K562 (cell line): ENCODE measurements at regions not wholly inside any gene's neighbourhood (a gene's known extent, or its start where the extent isn't known, plus 50 kb on each side); places are given as distances from the start of the nearest gene placed in this dataset.

ENCODE experiments used
- ATAC-seq: fragments of 200-7000 bp; cut with Tn5 transposase; 3 replicates; pipeline ENCODE4 v1.9.1; 2020; ENCODE audit warnings: moderate library complexity
- BruUV-seq: library from RNA; stranded (reverse); fragments of 400-500 nt; replicated peaks from 2 replicates; lab custom pipeline; 2021; lab: Mats Ljungman, UMichigan
- CTCF ChIA-PET: fragments of 300-600 bp; formaldehyde crosslinking; extraction: SDS; loops from one replicate; lab custom pipeline; 2021; ENCODE audit warnings: low intra/inter-chr PET ratio; lab: Yijun Ruan, JAX
- POLR2A ChIA-PET: fragments of 300-600, 350-650 bp; sonication (Branson Sonifier 250); formaldehyde crosslinking; extraction: SDS; loops from one replicate; lab custom pipeline; 2021; ENCODE audit warnings: antibody characterized with exemption, inconsistent platforms; lab: Yijun Ruan, JAX
- DNase-seq, 4 experiments: peaks; one replicate each; pipeline versions ENCODE4 v3.0.0 to v3.0.0-alpha.2; 2011 to 2018; ENCODE audit warnings: low spot score in 3 of 4, mixed read lengths in 3 of 4; ENCODE audit errors: extremely low read depth in 1 of 4
- FAIRE-seq: peaks from 2 replicates; lab custom pipeline; 2011; peaks lifted over from hg19 to GRCh38; lab: Jason Lieb, UNC
- H2AFZ ChIP-seq: 2 replicates; pipeline ENCODE4 v1.6.0; 2011; ENCODE audit warnings: low read depth, low read length, control low read depth, inconsistent platforms
- H3K27ac ChIP-seq: fragments of 200-600 bp; 3 replicates; pipeline ENCODE4 v1.8.0; 2011; ENCODE audit warnings: low read depth, mild to moderate bottlenecking, control low read depth, inconsistent platforms, low read length, moderate library complexity, mixed read lengths; ENCODE audit errors: extremely low read depth
- H3K27me3 ChIP-seq, 2 experiments: fragments of 300-600 bp in 1 of 2; 2 replicates in 1 of 2; 3 replicates in 1 of 2; pipeline versions ENCODE4 v1.6.0 to v1.8.0; 2011; ENCODE audit warnings: inconsistent platforms in 2 of 2, low read length in 2 of 2, mild to moderate bottlenecking in 1 of 2, mixed read lengths in 1 of 2, moderate library complexity in 1 of 2; ENCODE audit not compliant: control insufficient read depth in 2 of 2, insufficient read depth in 2 of 2
- H3K36me3 ChIP-seq: fragments of 300-600 bp; 3 replicates; pipeline ENCODE4 v1.8.0; 2011; ENCODE audit warnings: mild to moderate bottlenecking, low read length, inconsistent platforms; ENCODE audit not compliant: control insufficient read depth, insufficient read depth
- H3K4me1 ChIP-seq, 2 experiments: fragments of 200-600 bp in 1 of 2; replicated peaks in 1 of 2; 2 replicates in 1 of 2; 3 replicates in 1 of 2; pipeline versions ENCODE4 v1.5.1 to v1.8.0; 2011; ENCODE audit warnings: inconsistent platforms in 2 of 2, low read length in 2 of 2, mild to moderate bottlenecking in 1 of 2, mixed read lengths in 1 of 2, moderate library complexity in 1 of 2; ENCODE audit not compliant: control insufficient read depth in 2 of 2, insufficient read depth in 2 of 2
- H3K4me2 ChIP-seq: 2 replicates; pipeline ENCODE4 v1.6.1; 2011; ENCODE audit warnings: low read length, control low read depth, inconsistent platforms, mixed read lengths; ENCODE audit not compliant: insufficient read depth
- H3K4me3 ChIP-seq: fragments of 200-600 bp; sonication (generic), shearing (Covaris generic); 2 replicates; pipeline ENCODE4 v1.5.1; 2016; ENCODE audit warnings: control low read depth, inconsistent platforms
- H3K79me2 ChIP-seq: fragments of 200-600 bp; 3 replicates; pipeline ENCODE4 v1.8.0; 2011; ENCODE audit warnings: low read length, inconsistent platforms; ENCODE audit not compliant: control insufficient read depth, insufficient read depth
- H3K9ac ChIP-seq, 2 experiments: 2 replicates each; pipeline versions ENCODE4 v1.6.0 to v1.6.1; 2011; ENCODE audit warnings: low read depth in 2 of 2, low read length in 2 of 2, control low read depth in 1 of 2, inconsistent platforms in 1 of 2, mild to moderate bottlenecking in 1 of 2, mixed read lengths in 1 of 2; ENCODE audit not compliant: insufficient read depth in 1 of 2
- H3K9me1 ChIP-seq: one replicate; pipeline ENCODE4 v1.6.0; 2011; ENCODE audit warnings: inconsistent platforms, mild to moderate bottlenecking, low read length, moderate library complexity; ENCODE audit not compliant: control insufficient read depth, insufficient read depth
- H3K9me3 ChIP-seq: replicated peaks from 2 replicates; pipeline ENCODE4 v1.5.1; 2011; ENCODE audit warnings: low read depth, low read length, inconsistent platforms; ENCODE audit not compliant: control insufficient read depth, insufficient read depth
- H4K20me1 ChIP-seq: replicated peaks from 2 replicates; pipeline ENCODE4 v1.6.1; 2011; ENCODE audit warnings: low read length, inconsistent platforms, mixed read lengths; ENCODE audit not compliant: control insufficient read depth, insufficient read depth
- ARID1B ChIP-seq: fragments of 450-650 bp; IDR thresholded peaks from 2 replicates; pipeline ENCODE4 v1.6.1; 2016; ENCODE audit warnings: antibody characterized with exemption, mild to moderate bottlenecking, inconsistent platforms
- CREM ChIP-seq: IDR thresholded peaks from 2 replicates; pipeline ENCODE4 v1.6.1; 2014; ENCODE audit warnings: antibody characterized with exemption, low read depth
- FOXP1 ChIP-seq: sonication (generic); formaldehyde crosslinking; IDR thresholded peaks from 2 replicates; pipeline ENCODE4 v1.8.0; 2022; ENCODE audit warnings: mild to moderate bottlenecking, missing genetic modification reagents
- GABPB2 ChIP-seq: fragments of 250-450 bp; sonication (Bioruptor Pico); conservative IDR thresholded peaks from 2 replicates; pipeline ENCODE4 v1.5.1; 2021; ENCODE audit warnings: mild to moderate bottlenecking
- MCM5 ChIP-seq: fragments of 450-650 bp; IDR thresholded peaks from 2 replicates; pipeline ENCODE4 v1.6.1; 2016; ENCODE audit warnings: low read depth
- NFXL1 ChIP-seq: fragments of 450-650 bp; formaldehyde crosslinking; IDR thresholded peaks from 2 replicates; pipeline ENCODE4 v1.4.0; 2021; ENCODE audit warnings: mild to moderate bottlenecking
- RBM14 ChIP-seq: fragments of 200-400 bp; formaldehyde crosslinking; IDR thresholded peaks from 2 replicates; pipeline ENCODE4 v1.6.1; 2018; ENCODE audit warnings: low read depth, mild to moderate bottlenecking, low read length, moderate library complexity, borderline replicate concordance; ENCODE audit not compliant: insufficient read depth
- RBM17 ChIP-seq: fragments of 200-400 bp; formaldehyde crosslinking; IDR thresholded peaks from 2 replicates; pipeline ENCODE4 v1.6.1; 2017; ENCODE audit warnings: low read depth, mild to moderate bottlenecking, low read length, borderline replicate concordance
- RUNX1 ChIP-seq: sonication (generic); IDR thresholded peaks from 2 replicates; pipeline ENCODE4 v1.6.1; 2016; ENCODE audit warnings: antibody characterized with exemption, low read depth
- SRSF7 ChIP-seq: fragments of 200-400 bp; formaldehyde crosslinking; optimal IDR thresholded peaks from 2 replicates; pipeline ENCODE3; 2017; ENCODE audit warnings: mild to moderate bottlenecking, low read depth, low read length
- ZNF24 ChIP-seq: fragments of 450-650 bp; IDR thresholded peaks from 2 replicates; pipeline ENCODE4 v1.6.1; 2016
- WGBS: fragments of 100-300 bp; shearing (Covaris generic); methylation state at CpG from one replicate; pipeline ENCODE4 v1.1.6; 2016; ENCODE audit warnings: low coverage, mixed read lengths; ENCODE audit not compliant: insufficient coverage; ENCODE audit errors: missing lambda C conversion rate; 5-methylcytosine and 5-hydroxymethylcytosine counted together
- in situ Hi-C: fragments of 300-500 bp; cut with MboI; formaldehyde crosslinking; loops from 4 replicates; pipeline ENCODE4 v1.15.0; 2018; ENCODE audit warnings: inconsistent platforms, mixed read lengths
- intact Hi-C: fragments of 100-400 bp; cut with micrococcal nuclease; formaldehyde crosslinking; loops from 2 replicates; pipeline ENCODE4 v1.14.2; 2022
- TF ChIP-seq, protein P1 (sequence below): fragments of 250-450 bp; sonication (Bioruptor Pico); IDR thresholded peaks from 2 replicates; pipeline ENCODE4 v1.4.0; 2020

- H2AFZ ChIP-seq = no peak overlapping the region
- H3K9me3 ChIP-seq = no peaks in the 10 kb centered on the region
- H3K9ac ChIP-seq = no peak overlapping the region
- no TSS peak for BruUV-seq
- H3K27me3 ChIP-seq = no peaks in the 10 kb centered on the region
- ChIA-PET POLR2A (no interaction called here), CTCF (no interaction called here)
- intact Hi-C loops (no loop called here), in situ Hi-C loops (no loop called here)
- DNase-seq = no peak
- H4K20me1 ChIP-seq = no peaks in the 10 kb centered on the region
- no peaks in the 10 kb centered on the region for H3K4me1 ChIP-seq
- FAIRE-seq = no peak
- H3K79me2 ChIP-seq = no peaks in the 10 kb centered on the region
- H3K4me3 ChIP-seq = no peak overlapping the region
- TF ChIP-seq RBM17 (no peak), MCM5 (no peak), RUNX1 (no peak), RBM14 (no peak), FOXP1 (no peak), ARID1B (no peak), NFXL1 (CRISPR knock-in tag) (no peak), CREM (no peak), GABPB2 (CRISPR knock-in tag) (no peak), SRSF7 (no peak), ZNF24 (no peak)
- TF ChIP-seq, protein P1, sequence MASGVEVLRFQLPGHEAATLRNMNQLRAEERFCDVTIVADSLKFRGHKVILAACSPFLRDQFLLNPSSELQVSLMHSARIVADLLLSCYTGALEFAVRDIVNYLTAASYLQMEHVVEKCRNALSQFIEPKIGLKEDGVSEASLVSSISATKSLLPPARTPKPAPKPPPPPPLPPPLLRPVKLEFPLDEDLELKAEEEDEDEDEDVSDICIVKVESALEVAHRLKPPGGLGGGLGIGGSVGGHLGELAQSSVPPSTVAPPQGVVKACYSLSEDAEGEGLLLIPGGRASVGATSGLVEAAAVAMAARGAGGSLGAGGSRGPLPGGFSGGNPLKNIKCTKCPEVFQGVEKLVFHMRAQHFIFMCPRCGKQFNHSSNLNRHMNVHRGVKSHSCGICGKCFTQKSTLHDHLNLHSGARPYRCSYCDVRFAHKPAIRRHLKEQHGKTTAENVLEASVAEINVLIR (CRISPR knock-in tag) = no peak
- H3K4me2 ChIP-seq = no peak overlapping the region
- WGBS = 1% methylated on average over 4 of the region's 4 CpGs
- no peak for ATAC-seq
- no peaks in the 10 kb centered on the region for H3K9me1 ChIP-seq
- H3K27ac ChIP-seq = no peak overlapping the region
- H3K36me3 ChIP-seq = no peaks in the 10 kb centered on the region
These were observed 392.6 kb upstream of the NAALADL2 start for GRCh38 chr3:174466471-174467054.
